ENCODE measurements at regions not wholly inside any gene's neighbourhood (a gene's known extent, or its start where the extent isn't known, plus 50 kb on each side); places are given as distances from the start of the nearest gene placed in this dataset.

GRCh38 chr6:137970368-137970767, 103.3 kb downstream of the TNFAIP3 start:
- TF ChIP-seq CTCF (optimal IDR thresholded peaks at IDR 0.05 in 1 of 3, IDR thresholded peaks at IDR 0.05 in 1 of 3, conservative IDR thresholded peaks at IDR 0.05 in 1 of 3; ENCODE audit: extremely low read depth in 1 of 3, insufficient read depth in 2 of 3, low read length in 3 of 3) = no peak
- no peak for TF ChIP-seq EZH2 (IDR thresholded peaks at IDR 0.05; ENCODE audit: low read length)
